Neural cell (in vitro differentiated cells): ENCODE measurements at regions not wholly inside any gene's neighbourhood (a gene's known extent, or its start where the extent isn't known, plus 50 kb on each side); places are given as distances from the start of the nearest gene placed in this dataset.
A peak's percentile ranks its signal among the peaks of the same experiment; 100 is the strongest.

Source experiments
- H2AFZ ChIP-seq: fragments of 200-600, 300-800 bp; sonication (generic), shearing (Covaris generic); 2 replicates; pipeline ENCODE4 v1.6.0; 2014; ENCODE audit warnings: low read depth, mild to moderate bottlenecking, antibody characterized with exemption, low read length, moderate library complexity
- H3F3A ChIP-seq: fragments of 200-600 bp; shearing (Covaris generic); 2 replicates; pipeline ENCODE4 v1.6.1; 2016; ENCODE audit warnings: mild to moderate bottlenecking, moderate library complexity, mixed read lengths, antibody characterized with exemption, low read length; ENCODE audit not compliant: insufficient read depth, poor library complexity, severe bottlenecking
- H3K27ac ChIP-seq: fragments of 200-600, 300-800 bp; sonication (generic), shearing (Covaris generic); 2 replicates; pipeline ENCODE4 v1.5.1; 2014; ENCODE audit warnings: mild to moderate bottlenecking, low read length, moderate library complexity
- H3K27me3 ChIP-seq: fragments of 300-800, 200-600 bp; sonication (generic), shearing (Covaris generic); 2 replicates; pipeline ENCODE4 v1.6.0; 2014; ENCODE audit warnings: mild to moderate bottlenecking, low read depth, low read length, moderate library complexity; ENCODE audit not compliant: insufficient read depth
- H3K36me3 ChIP-seq: fragments of 300-800, 200-600 bp; sonication (generic), shearing (Covaris generic); 2 replicates; pipeline ENCODE4 v1.5.1; 2014; ENCODE audit warnings: mild to moderate bottlenecking, antibody characterized with exemption, low read length, moderate library complexity; ENCODE audit not compliant: insufficient read depth
- H3K4me2 ChIP-seq: fragments of 300-800, 200-600 bp; sonication (generic), shearing (Covaris generic); 2 replicates; pipeline ENCODE4 v1.6.0; 2014; ENCODE audit warnings: mild to moderate bottlenecking, low read length
- H3K4me3 ChIP-seq: fragments of 300-800, 200-600 bp; sonication (generic), shearing (Covaris generic); 2 replicates; pipeline ENCODE4 v1.5.1; 2014; ENCODE audit warnings: mild to moderate bottlenecking, low read length, moderate library complexity
- H3K79me2 ChIP-seq: fragments of 200-600 bp; shearing (Covaris generic); replicated peaks from 2 replicates; pipeline ENCODE4 v1.6.0; 2014; ENCODE audit warnings: mild to moderate bottlenecking, low read length, moderate library complexity; ENCODE audit not compliant: insufficient read depth
- H3K9ac ChIP-seq: fragments of 300-800, 200-600 bp; sonication (generic), shearing (Covaris generic); 2 replicates; pipeline ENCODE4 v1.6.1; 2016; ENCODE audit warnings: mild to moderate bottlenecking, low read length, mixed read lengths
- H3K9me2 ChIP-seq: fragments of 200-600 bp; shearing (Covaris generic); 2 replicates; pipeline ENCODE4 v1.6.1; 2016; ENCODE audit warnings: mild to moderate bottlenecking, low read length, mixed read lengths; ENCODE audit not compliant: insufficient read depth
- H3K9me3 ChIP-seq: fragments of 200-600, 300-800 bp; sonication (generic), shearing (Covaris generic); 2 replicates; pipeline ENCODE4 v1.6.1; 2016; ENCODE audit warnings: mild to moderate bottlenecking, mixed run types, low read length, moderate library complexity, mixed read lengths
- H4K20me1 ChIP-seq: fragments of 200-600 bp; shearing (Covaris generic); 2 replicates; pipeline ENCODE4 v1.6.1; 2016; ENCODE audit warnings: mild to moderate bottlenecking, mixed run types; ENCODE audit not compliant: insufficient read depth
- CTCF ChIP-seq: fragments of 450-650 bp; IDR thresholded peaks from 2 replicates; pipeline ENCODE4 v1.5.1; 2014; ENCODE audit warnings: antibody characterized with exemption, mild to moderate bottlenecking, moderate library complexity; ENCODE audit not compliant: poor library complexity, severe bottlenecking
- EP300 ChIP-seq: fragments of 450-650 bp; conservative IDR thresholded peaks from 2 replicates; pipeline ENCODE4 v1.6.1; 2014; ENCODE audit warnings: antibody characterized with exemption, mild to moderate bottlenecking, moderate library complexity; ENCODE audit not compliant: poor library complexity, severe bottlenecking
- EZH2 ChIP-seq: fragments of 200-600, 300-800 bp; shearing (Covaris generic), sonication (generic); IDR thresholded peaks from 2 replicates; pipeline ENCODE4 v1.6.1; 2014; ENCODE audit warnings: antibody characterized with exemption, low read length, borderline replicate concordance, mild to moderate bottlenecking; ENCODE audit not compliant: insufficient read depth, poor library complexity, severe bottlenecking
- MXI1 ChIP-seq: fragments of 450-650 bp; conservative IDR thresholded peaks from 2 replicates; pipeline ENCODE4 v1.6.1; 2014; ENCODE audit warnings: antibody characterized with exemption, mild to moderate bottlenecking; ENCODE audit not compliant: poor library complexity, severe bottlenecking
- POLR2AphosphoS5 ChIP-seq: IDR thresholded peaks from 2 replicates; pipeline ENCODE4 v1.6.1; 2012
- RAD21 ChIP-seq: fragments of 450-650 bp; conservative IDR thresholded peaks from 2 replicates; pipeline ENCODE4 v1.6.1; 2014; ENCODE audit warnings: antibody characterized with exemption, mild to moderate bottlenecking, moderate library complexity
- REST ChIP-seq: IDR thresholded peaks from 2 replicates; pipeline ENCODE4 v1.6.1; 2012; ENCODE audit warnings: borderline replicate concordance
- SMC3 ChIP-seq: fragments of 450-650 bp; conservative IDR thresholded peaks from 2 replicates; pipeline ENCODE4 v1.6.1; 2014; ENCODE audit warnings: antibody characterized with exemption, mild to moderate bottlenecking, moderate library complexity; ENCODE audit not compliant: poor library complexity
- TAF1 ChIP-seq: IDR thresholded peaks from 2 replicates; pipeline ENCODE4 v1.6.1; 2012; ENCODE audit warnings: low read depth

- TF ChIP-seq MXI1, result no peak
- TF ChIP-seq POLR2AphosphoS5, result no peak
- no peak for TF ChIP-seq CTCF
- TF ChIP-seq REST, result no peak
- no peak for TF ChIP-seq EZH2
- no peak for TF ChIP-seq RAD21
- TF ChIP-seq SMC3, result no peak
- TF ChIP-seq EP300, result no peak
- no peak for TF ChIP-seq TAF1
- Histone ChIP-seq H3K9me2 (no peaks in the 10 kb centered on the region), H3K4me2 (no peak overlapping the region), H3K27me3 (no peaks in the 10 kb centered on the region), H2AFZ (no peak overlapping the region), H3K79me2 (no peaks in the 10 kb centered on the region), H3K9me3 (no peaks in the 10 kb centered on the region), H3F3A (no peaks in the 10 kb centered on the region), H3K27ac (peak overlapping the region; percentile 84), H4K20me1 (no peaks in the 10 kb centered on the region), H3K4me3 (no peak overlapping the region), H3K36me3 (no peaks in the 10 kb centered on the region), H3K9ac (no peak overlapping the region)
These were observed 577.6 kb downstream of the KLHL13 start for GRCh38 chrX:117539090-117539418.

GRCh38 chrX:117538178-117539089, 578.2 kb downstream of the KLHL13 start:
- TF ChIP-seq POLR2AphosphoS5 (no peak), RAD21 (no peak), SMC3 (no peak), MXI1 (no peak), CTCF (no peak), EZH2 (no peak)
- Histone ChIP-seq H3K9me3 (no peaks in the 10 kb centered on the region), H3K4me2 (no peak overlapping the region), H2AFZ (no peak overlapping the region), H3K27ac (peak overlapping the region; percentile 84), H3F3A (no peaks in the 10 kb centered on the region), H3K79me2 (no peaks in the 10 kb centered on the region), H3K4me3 (no peak overlapping the region), H3K9ac (peak overlapping the region; percentile 47), H4K20me1 (no peaks in the 10 kb centered on the region), H3K27me3 (no peaks in the 10 kb centered on the region), H3K9me2 (no peaks in the 10 kb centered on the region), H3K36me3 (no peaks in the 10 kb centered on the region)
